Bronchial epithelial cell (primary cell): ENCODE measurements at regions not wholly inside any gene's neighbourhood (a gene's known extent, or its start where the extent isn't known, plus 50 kb on each side); places are given as distances from the start of the nearest gene placed in this dataset.

Experiments used
- DNase-seq: peaks from one replicate; pipeline ENCODE4 v3.0.0-alpha.2; 2010; ENCODE audit warnings: low read depth
- FAIRE-seq: peaks from 2 replicates; lab custom pipeline; 2011; peaks lifted over from hg19 to GRCh38; lab: Jason Lieb, UNC
- H3K27me3 ChIP-seq: 2 replicates; pipeline ENCODE4 v1.5.1; 2011; ENCODE audit warnings: low read length; ENCODE audit not compliant: control insufficient read depth, insufficient read depth
- H3K36me3 ChIP-seq: 2 replicates; pipeline ENCODE4 v1.5.1; 2011; ENCODE audit warnings: low read length; ENCODE audit not compliant: control insufficient read depth, insufficient read depth
- H3K4me3 ChIP-seq: 2 replicates; pipeline ENCODE4 v1.5.1; 2011; ENCODE audit warnings: mild to moderate bottlenecking, low read depth, low read length, control low read depth
- CTCF ChIP-seq: IDR thresholded peaks from 2 replicates; pipeline ENCODE4 v1.5.1; 2011; ENCODE audit warnings: mild to moderate bottlenecking, moderate library complexity, low read length, control low read depth, inconsistent platforms; ENCODE audit not compliant: insufficient read depth, severe bottlenecking

- no peaks in the 10 kb centered on the region for H3K27me3 ChIP-seq
- DNase-seq (peak; percentile 90), FAIRE-seq (no peak)
- TF ChIP-seq CTCF: no peak
- H3K36me3 ChIP-seq: no peaks in the 10 kb centered on the region
- H3K4me3 ChIP-seq: no peak overlapping the region
These were observed 104.7 kb upstream of the TMEM170B start for GRCh38 chr6:11432713-11433450.

GRCh38 chr6:11432091-11432490 is 105.5 kb upstream of the TMEM170B start:
- no peaks in the 10 kb centered on the region for H3K36me3 ChIP-seq
- no peak for TF ChIP-seq CTCF
- FAIRE-seq (no peak), DNase-seq (no peak)
- no peaks in the 10 kb centered on the region for H3K27me3 ChIP-seq
- no peak overlapping the region for H3K4me3 ChIP-seq

DNA sequence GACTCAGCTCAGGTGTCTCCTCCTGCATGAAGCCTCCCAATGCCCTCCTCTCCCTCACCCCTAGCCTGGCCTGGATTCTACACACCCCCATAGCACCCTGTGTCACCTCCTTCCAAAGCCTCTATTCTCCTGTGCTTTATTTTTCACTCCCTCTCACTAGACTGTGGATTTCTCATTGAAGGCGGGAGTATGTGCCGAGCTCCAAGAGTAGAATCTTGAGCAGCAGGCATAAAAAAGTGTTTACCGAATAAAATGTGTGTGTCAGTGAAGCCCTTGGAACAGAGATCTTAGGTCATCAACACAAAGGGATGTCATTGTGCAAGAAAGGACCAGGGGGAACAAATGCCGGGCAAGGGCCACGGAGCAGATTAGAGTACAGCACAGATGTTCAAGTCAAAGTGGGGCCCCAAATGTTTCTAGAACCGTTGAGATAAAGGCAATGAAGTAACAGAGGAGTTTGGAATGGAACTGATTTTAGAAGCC is 106.1 kb upstream of the TMEM170B start:
- H3K4me3 ChIP-seq: no peak overlapping the region
- H3K27me3 ChIP-seq: no peaks in the 10 kb centered on the region
- no peaks in the 10 kb centered on the region for H3K36me3 ChIP-seq
- TF ChIP-seq CTCF: no peak
- FAIRE-seq: no peak
- DNase-seq: no peak

DNA sequence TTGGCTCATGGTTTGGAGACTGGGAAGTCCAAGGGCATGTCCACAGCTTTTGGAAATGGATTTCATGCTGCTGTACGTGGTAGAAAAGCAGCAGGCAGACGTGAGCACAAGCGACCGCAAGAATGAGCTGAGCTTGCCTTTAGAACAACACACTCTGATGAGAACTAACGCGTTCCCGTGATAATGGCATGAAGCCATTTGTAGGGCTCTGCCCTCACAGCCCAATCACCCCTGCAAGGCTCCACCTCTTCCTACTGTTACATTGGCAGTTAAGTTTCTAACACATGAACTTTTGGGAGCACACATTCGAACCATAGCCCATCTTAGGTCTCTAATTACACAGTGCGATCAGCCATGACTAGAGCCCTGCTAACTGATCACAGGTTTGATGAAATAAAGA is 107.5 kb upstream of the TMEM170B start:
- DNase-seq (no peak), FAIRE-seq (no peak)
- TF ChIP-seq CTCF: no peak
- H3K36me3 ChIP-seq: no peaks in the 10 kb centered on the region
- no peak overlapping the region for H3K4me3 ChIP-seq
- H3K27me3 ChIP-seq: no peaks in the 10 kb centered on the region

- no peak for FAIRE-seq
- H3K4me3 ChIP-seq: no peak overlapping the region
- no peak for DNase-seq
- no peak for TF ChIP-seq CTCF
- H3K36me3 ChIP-seq: no peaks in the 10 kb centered on the region
- H3K27me3 ChIP-seq: no peaks in the 10 kb centered on the region
These were observed 108.0 kb upstream of the TMEM170B start for GRCh38 chr6:11429577-11429976.

GRCh38 chr6:11428895-11429294 is 108.7 kb upstream of the TMEM170B start:
- FAIRE-seq (no peak), DNase-seq (no peak)
- no peak overlapping the region for H3K4me3 ChIP-seq
- TF ChIP-seq CTCF: no peak
- no peaks in the 10 kb centered on the region for H3K36me3 ChIP-seq
- H3K27me3 ChIP-seq: no peaks in the 10 kb centered on the region
